ENCODE measurements at regions not wholly inside any gene's neighbourhood (a gene's known extent, or its start where the extent isn't known, plus 50 kb on each side); places are given as distances from the start of the nearest gene placed in this dataset.

DNA sequence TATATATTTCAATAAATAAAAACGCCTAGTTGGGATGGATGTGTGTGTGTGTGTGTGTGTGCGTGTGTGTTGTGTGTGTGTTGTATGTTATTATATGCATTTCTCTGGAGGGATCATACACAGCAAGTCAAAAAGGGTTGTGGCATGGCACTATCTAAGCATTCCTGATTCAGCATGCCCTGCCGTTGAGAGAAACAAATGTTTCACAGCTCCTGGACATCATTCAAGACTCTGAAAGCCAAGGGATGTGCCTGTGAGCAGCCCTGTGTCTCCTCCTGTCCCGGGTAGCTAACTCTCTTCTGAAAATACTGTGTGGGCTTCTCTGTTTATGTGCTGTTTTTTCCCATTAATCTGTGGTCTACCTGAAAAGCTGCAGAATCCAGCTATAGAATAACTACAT lies 197.9 kb upstream of the SETBP1 start:
- 78 to 87% methylated on average over 4 of the region's 4 CpGs for WGBS, 2 donors
- no peak overlapping the region for H3K27ac ChIP-seq (ENCODE audit: low read depth in 1 of 2, low read length in 1 of 2)
- no peaks in the 10 kb centered on the region for H3K36me3 ChIP-seq (ENCODE audit: control insufficient read depth in 4 of 4, insufficient read depth in 4 of 4, low read length in 4 of 4)
- H3K9ac ChIP-seq (ENCODE audit: insufficient read depth in 1 of 2, low read length in 2 of 2), result no peak overlapping the region
- H3K4me3 ChIP-seq, result no peak overlapping the region
- H3K27me3 ChIP-seq (ENCODE audit: control insufficient read depth in 3 of 3, insufficient read depth in 3 of 3, low read length in 2 of 3), result no peaks in the 10 kb centered on the region
- ATAC-seq (ENCODE audit: insufficient read depth, low FRiP score) (no peak), DNase-seq (no peak)
- H3K9me3 ChIP-seq (ENCODE audit: control insufficient read depth in 4 of 4, insufficient read depth in 3 of 4, low read length in 3 of 4), result peaks cover 0 to 9% (median 4%) of the 10 kb centered on the region in 4 donors
- no peaks in the 10 kb centered on the region for H3K4me1 ChIP-seq (ENCODE audit: control insufficient read depth in 5 of 5, insufficient read depth in 5 of 5, low read length in 5 of 5)
- TF ChIP-seq, protein P1, sequence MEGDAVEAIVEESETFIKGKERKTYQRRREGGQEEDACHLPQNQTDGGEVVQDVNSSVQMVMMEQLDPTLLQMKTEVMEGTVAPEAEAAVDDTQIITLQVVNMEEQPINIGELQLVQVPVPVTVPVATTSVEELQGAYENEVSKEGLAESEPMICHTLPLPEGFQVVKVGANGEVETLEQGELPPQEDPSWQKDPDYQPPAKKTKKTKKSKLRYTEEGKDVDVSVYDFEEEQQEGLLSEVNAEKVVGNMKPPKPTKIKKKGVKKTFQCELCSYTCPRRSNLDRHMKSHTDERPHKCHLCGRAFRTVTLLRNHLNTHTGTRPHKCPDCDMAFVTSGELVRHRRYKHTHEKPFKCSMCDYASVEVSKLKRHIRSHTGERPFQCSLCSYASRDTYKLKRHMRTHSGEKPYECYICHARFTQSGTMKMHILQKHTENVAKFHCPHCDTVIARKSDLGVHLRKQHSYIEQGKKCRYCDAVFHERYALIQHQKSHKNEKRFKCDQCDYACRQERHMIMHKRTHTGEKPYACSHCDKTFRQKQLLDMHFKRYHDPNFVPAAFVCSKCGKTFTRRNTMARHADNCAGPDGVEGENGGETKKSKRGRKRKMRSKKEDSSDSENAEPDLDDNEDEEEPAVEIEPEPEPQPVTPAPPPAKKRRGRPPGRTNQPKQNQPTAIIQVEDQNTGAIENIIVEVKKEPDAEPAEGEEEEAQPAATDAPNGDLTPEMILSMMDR (IDR thresholded peaks at IDR 0.05; ENCODE audit: control extremely low read depth, extremely low read depth), result no peak

DNA sequence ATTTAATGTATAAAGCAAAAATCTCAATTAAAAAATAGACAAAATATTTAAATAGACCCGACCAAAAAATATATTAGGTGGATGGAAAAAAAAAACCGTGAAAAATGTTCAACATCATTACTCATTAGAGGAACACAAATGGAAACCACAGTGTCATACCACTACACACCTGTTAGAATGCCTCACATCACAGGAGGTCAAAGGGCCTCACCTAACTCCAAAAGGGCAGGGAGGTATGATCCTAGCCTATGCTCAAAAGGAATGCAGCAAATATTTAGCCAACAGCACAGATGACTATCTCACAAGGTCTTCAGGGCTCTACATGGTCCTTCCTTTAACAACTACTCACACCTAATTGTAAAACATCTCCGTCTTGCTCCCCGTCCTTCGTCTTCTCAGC lies 185.5 kb upstream of the SETBP1 start:
- DNase-seq, result no peak
- H3K4me3 ChIP-seq, result no peak overlapping the region
- H3K36me3 ChIP-seq (ENCODE audit: control insufficient read depth in 4 of 4, insufficient read depth in 4 of 4, low read length in 4 of 4), result no peaks in the 10 kb centered on the region
- ATAC-seq (ENCODE audit: insufficient read depth, low FRiP score), result no peak
- peaks cover 0 to 5% (median 0%) of the 10 kb centered on the region in 5 donors for H3K4me1 ChIP-seq (ENCODE audit: control insufficient read depth in 5 of 5, insufficient read depth in 5 of 5, low read length in 5 of 5)
- TF ChIP-seq, protein P1 (IDR thresholded peaks at IDR 0.05; ENCODE audit: control extremely low read depth, extremely low read depth), result no peak
- H3K27me3 ChIP-seq (ENCODE audit: control insufficient read depth in 3 of 3, insufficient read depth in 3 of 3, low read length in 2 of 3), result no peaks in the 10 kb centered on the region
- no peak overlapping the region for H3K9ac ChIP-seq (ENCODE audit: insufficient read depth in 1 of 2, low read length in 2 of 2)
- H3K9me3 ChIP-seq (ENCODE audit: control insufficient read depth in 4 of 4, insufficient read depth in 3 of 4, low read length in 3 of 4), result no peaks in the 10 kb centered on the region
- no peak overlapping the region for H3K27ac ChIP-seq (ENCODE audit: low read depth in 1 of 2, low read length in 1 of 2)
- WGBS, 2 donors, result 92 to 97% methylated on average over 5 of the region's 5 CpGs

DNA sequence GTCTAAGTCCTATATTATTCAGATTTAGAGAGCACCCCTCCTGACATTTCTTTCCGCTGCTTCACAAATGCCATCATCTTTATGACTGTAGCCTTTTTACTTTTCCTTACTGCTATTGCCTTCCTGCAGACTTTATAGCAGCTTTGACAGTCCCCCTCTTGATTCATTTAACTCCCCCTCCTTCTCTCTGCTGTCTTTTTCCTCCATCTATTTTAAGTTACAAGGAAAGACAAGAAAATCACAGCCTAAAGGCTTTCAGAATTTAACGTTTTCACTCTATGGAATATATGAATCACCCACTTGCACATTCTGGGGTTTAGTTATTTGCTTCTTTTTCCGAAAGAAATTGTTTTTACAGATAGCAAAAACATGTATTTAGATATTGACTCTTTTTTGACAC lies 183.4 kb upstream of the SETBP1 start:
- DNase-seq (no peak), ATAC-seq (ENCODE audit: insufficient read depth, low FRiP score) (no peak)
- Histone ChIP-seq H3K9ac (ENCODE audit: insufficient read depth in 1 of 2, low read length in 2 of 2) (no peak overlapping the region), H3K27me3 (ENCODE audit: control insufficient read depth in 3 of 3, insufficient read depth in 3 of 3, low read length in 2 of 3) (no peaks in the 10 kb centered on the region), H3K27ac (ENCODE audit: low read depth in 1 of 2, low read length in 1 of 2) (no peak overlapping the region), H3K4me3 (no peak overlapping the region), H3K36me3 (ENCODE audit: control insufficient read depth in 4 of 4, insufficient read depth in 4 of 4, low read length in 4 of 4) (no peaks in the 10 kb centered on the region), H3K4me1 (ENCODE audit: control insufficient read depth in 5 of 5, insufficient read depth in 5 of 5, low read length in 5 of 5) (peaks cover 0 to 5% (median 0%) of the 10 kb centered on the region in 5 donors), H3K9me3 (ENCODE audit: control insufficient read depth in 4 of 4, insufficient read depth in 3 of 4, low read length in 3 of 4) (no peaks in the 10 kb centered on the region)
- 76 to 77% methylated on average over 3 of the region's 3 CpGs for WGBS, 2 donors
- TF ChIP-seq, protein P1 (IDR thresholded peaks at IDR 0.05; ENCODE audit: control extremely low read depth, extremely low read depth), result no peak

Measured in lung (tissue), 11 donors.